HepG2 (cell line): ENCODE measurements at regions not wholly inside any gene's neighbourhood (a gene's known extent, or its start where the extent isn't known, plus 50 kb on each side); places are given as distances from the start of the nearest gene placed in this dataset.
A peak's percentile ranks its signal among the peaks of the same experiment; 100 is the strongest.

Experiments
- BCL6 ChIP-seq: IDR thresholded peaks from 2 replicates; pipeline ENCODE4 v1.6.1; 2016; ENCODE audit warnings: missing genetic modification reagents, missing compliant biosample characterization
- BORCS8-MEF2B ChIP-seq: sonication (generic); formaldehyde crosslinking; IDR thresholded peaks from 2 replicates; pipeline ENCODE4 v1.8.0; 2022; ENCODE audit warnings: mild to moderate bottlenecking, missing genetic modification reagents
- HOMEZ ChIP-seq: IDR thresholded peaks from 2 replicates; pipeline ENCODE4 v1.6.1; 2016; ENCODE audit warnings: low read depth
- MYC ChIP-seq: sonication (generic); formaldehyde crosslinking; IDR thresholded peaks from 2 replicates; pipeline ENCODE4 v1.9.0; 2021; ENCODE audit warnings: missing genetic modification reagents, borderline replicate concordance
- NR0B2 ChIP-seq: sonication (generic); formaldehyde crosslinking; IDR thresholded peaks from 2 replicates; pipeline ENCODE4 v1.4.0; 2020; ENCODE audit warnings: mild to moderate bottlenecking, missing genetic modification reagents
- PAWR ChIP-seq: sonication (generic); formaldehyde crosslinking; IDR thresholded peaks from 2 replicates; pipeline ENCODE4 v1.4.0; 2020; ENCODE audit warnings: missing genetic modification reagents, mild to moderate bottlenecking, borderline replicate concordance
- PBX2 ChIP-seq: IDR thresholded peaks from 2 replicates; pipeline ENCODE4 v1.6.1; 2016; ENCODE audit warnings: control low read depth
- PHF21A ChIP-seq: sonication (generic); formaldehyde crosslinking; IDR thresholded peaks from 2 replicates; pipeline ENCODE4 v1.5.0; 2020; ENCODE audit warnings: mild to moderate bottlenecking, missing genetic modification reagents
- PLRG1 ChIP-seq: fragments of 450-650 bp; conservative IDR thresholded peaks from 2 replicates; pipeline ENCODE4 v1.6.1; 2016
- ZBTB21 ChIP-seq: sonication (generic); formaldehyde crosslinking; IDR thresholded peaks from 2 replicates; pipeline ENCODE4 v1.4.0; 2020; ENCODE audit warnings: missing genetic modification reagents
- ZNF264 ChIP-seq: sonication (generic); formaldehyde crosslinking; IDR thresholded peaks from 2 replicates; pipeline ENCODE4 v1.4.0; 2020; ENCODE audit warnings: missing genetic modification reagents
- ZNF317 ChIP-seq: sonication (generic); formaldehyde crosslinking; IDR thresholded peaks from 2 replicates; pipeline ENCODE4 v1.5.0; 2020; ENCODE audit warnings: mild to moderate bottlenecking, missing genetic modification reagents
- ZNF331 ChIP-seq: sonication (generic); formaldehyde crosslinking; IDR thresholded peaks from 2 replicates; pipeline ENCODE4 v1.4.0; 2020; ENCODE audit warnings: missing genetic modification reagents
- ZNF446 ChIP-seq: sonication (generic); formaldehyde crosslinking; IDR thresholded peaks from 2 replicates; pipeline ENCODE4 v1.5.0; 2020; ENCODE audit warnings: mild to moderate bottlenecking, missing genetic modification reagents
- ZNF644 ChIP-seq: IDR thresholded peaks from 2 replicates; pipeline ENCODE4 v1.6.1; 2016; ENCODE audit warnings: low read depth
- ZNF883 ChIP-seq: sonication (generic); formaldehyde crosslinking; IDR thresholded peaks from 2 replicates; pipeline ENCODE4 v1.5.1; 2020; ENCODE audit warnings: mild to moderate bottlenecking, missing genetic modification reagents; ENCODE audit errors: not compliant biosample characterization
- TF ChIP-seq, protein P1 (sequence below): sonication (generic); formaldehyde crosslinking; IDR thresholded peaks from 2 replicates; pipeline ENCODE4 v1.5.0; 2020; ENCODE audit warnings: mild to moderate bottlenecking, missing genetic modification reagents, borderline replicate concordance
- TF ChIP-seq, protein P2 (sequence below): IDR thresholded peaks from 2 replicates; pipeline ENCODE4 v1.6.1; 2016; ENCODE audit warnings: low read depth, missing genetic modification reagents, missing compliant biosample characterization
- TF ChIP-seq, protein P3 (sequence below): IDR thresholded peaks from 2 replicates; pipeline ENCODE4 v1.6.1; 2012; ENCODE audit warnings: low read depth, low read length, improper control_type of control experiment

- TF ChIP-seq HOMEZ (CRISPR knock-in tag) (peak; percentile 83; the same call in 1 of the 2 replicates), PLRG1 (no peak), MYC (CRISPR knock-in tag) (peak; percentile 45; the same call in 1 of the 2 replicates), PHF21A (CRISPR knock-in tag) (no peak), ZNF317 (CRISPR knock-in tag) (peak; percentile 39; the same call in 1 of the 2 replicates), ZNF883 (no peak), PBX2 (CRISPR knock-in tag) (no peak), ZNF264 (CRISPR knock-in tag) (0 out of 2 replicates have a peak, but pooled peaks have one; percentile 20), ZNF644 (CRISPR knock-in tag) (peak; percentile 67), ZNF331 (CRISPR knock-in tag) (peak; percentile 94), ZNF446 (CRISPR knock-in tag) (no peak), BCL6 (CRISPR knock-in tag) (peak; percentile 49), ZBTB21 (CRISPR knock-in tag) (no peak), PAWR (CRISPR knock-in tag) (no peak), BORCS8-MEF2B (CRISPR knock-in tag) (no peak), NR0B2 (CRISPR knock-in tag) (no peak)
- TF ChIP-seq, protein P1, sequence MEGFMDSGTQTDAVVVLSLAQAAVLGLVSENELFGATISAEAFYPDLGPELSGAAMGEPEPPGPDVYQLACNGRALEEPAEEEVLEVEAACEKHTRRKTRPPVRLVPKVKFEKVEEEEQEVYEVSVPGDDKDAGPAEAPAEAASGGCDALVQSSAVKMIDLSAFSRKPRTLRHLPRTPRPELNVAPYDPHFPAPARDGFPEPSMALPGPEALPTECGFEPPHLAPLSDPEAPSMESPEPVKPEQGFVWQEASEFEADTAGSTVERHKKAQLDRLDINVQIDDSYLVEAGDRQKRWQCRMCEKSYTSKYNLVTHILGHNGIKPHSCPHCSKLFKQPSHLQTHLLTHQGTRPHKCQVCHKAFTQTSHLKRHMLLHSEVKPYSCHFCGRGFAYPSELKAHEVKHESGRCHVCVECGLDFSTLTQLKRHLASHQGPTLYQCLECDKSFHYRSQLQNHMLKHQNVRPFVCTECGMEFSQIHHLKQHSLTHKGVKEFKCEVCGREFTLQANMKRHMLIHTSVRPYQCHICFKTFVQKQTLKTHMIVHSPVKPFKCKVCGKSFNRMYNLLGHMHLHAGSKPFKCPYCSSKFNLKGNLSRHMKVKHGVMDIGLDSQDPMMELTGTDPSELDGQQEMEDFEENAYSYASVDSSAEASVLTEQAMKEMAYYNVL (CRISPR knock-in tag): peak; percentile 99
- TF ChIP-seq, protein P2, sequence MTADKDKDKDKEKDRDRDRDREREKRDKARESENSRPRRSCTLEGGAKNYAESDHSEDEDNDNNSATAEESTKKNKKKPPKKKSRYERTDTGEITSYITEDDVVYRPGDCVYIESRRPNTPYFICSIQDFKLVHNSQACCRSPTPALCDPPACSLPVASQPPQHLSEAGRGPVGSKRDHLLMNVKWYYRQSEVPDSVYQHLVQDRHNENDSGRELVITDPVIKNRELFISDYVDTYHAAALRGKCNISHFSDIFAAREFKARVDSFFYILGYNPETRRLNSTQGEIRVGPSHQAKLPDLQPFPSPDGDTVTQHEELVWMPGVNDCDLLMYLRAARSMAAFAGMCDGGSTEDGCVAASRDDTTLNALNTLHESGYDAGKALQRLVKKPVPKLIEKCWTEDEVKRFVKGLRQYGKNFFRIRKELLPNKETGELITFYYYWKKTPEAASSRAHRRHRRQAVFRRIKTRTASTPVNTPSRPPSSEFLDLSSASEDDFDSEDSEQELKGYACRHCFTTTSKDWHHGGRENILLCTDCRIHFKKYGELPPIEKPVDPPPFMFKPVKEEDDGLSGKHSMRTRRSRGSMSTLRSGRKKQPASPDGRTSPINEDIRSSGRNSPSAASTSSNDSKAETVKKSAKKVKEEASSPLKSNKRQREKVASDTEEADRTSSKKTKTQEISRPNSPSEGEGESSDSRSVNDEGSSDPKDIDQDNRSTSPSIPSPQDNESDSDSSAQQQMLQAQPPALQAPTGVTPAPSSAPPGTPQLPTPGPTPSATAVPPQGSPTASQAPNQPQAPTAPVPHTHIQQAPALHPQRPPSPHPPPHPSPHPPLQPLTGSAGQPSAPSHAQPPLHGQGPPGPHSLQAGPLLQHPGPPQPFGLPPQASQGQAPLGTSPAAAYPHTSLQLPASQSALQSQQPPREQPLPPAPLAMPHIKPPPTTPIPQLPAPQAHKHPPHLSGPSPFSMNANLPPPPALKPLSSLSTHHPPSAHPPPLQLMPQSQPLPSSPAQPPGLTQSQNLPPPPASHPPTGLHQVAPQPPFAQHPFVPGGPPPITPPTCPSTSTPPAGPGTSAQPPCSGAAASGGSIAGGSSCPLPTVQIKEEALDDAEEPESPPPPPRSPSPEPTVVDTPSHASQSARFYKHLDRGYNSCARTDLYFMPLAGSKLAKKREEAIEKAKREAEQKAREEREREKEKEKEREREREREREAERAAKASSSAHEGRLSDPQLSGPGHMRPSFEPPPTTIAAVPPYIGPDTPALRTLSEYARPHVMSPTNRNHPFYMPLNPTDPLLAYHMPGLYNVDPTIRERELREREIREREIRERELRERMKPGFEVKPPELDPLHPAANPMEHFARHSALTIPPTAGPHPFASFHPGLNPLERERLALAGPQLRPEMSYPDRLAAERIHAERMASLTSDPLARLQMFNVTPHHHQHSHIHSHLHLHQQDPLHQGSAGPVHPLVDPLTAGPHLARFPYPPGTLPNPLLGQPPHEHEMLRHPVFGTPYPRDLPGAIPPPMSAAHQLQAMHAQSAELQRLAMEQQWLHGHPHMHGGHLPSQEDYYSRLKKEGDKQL (CRISPR knock-in tag): no peak
- TF ChIP-seq, protein P3, sequence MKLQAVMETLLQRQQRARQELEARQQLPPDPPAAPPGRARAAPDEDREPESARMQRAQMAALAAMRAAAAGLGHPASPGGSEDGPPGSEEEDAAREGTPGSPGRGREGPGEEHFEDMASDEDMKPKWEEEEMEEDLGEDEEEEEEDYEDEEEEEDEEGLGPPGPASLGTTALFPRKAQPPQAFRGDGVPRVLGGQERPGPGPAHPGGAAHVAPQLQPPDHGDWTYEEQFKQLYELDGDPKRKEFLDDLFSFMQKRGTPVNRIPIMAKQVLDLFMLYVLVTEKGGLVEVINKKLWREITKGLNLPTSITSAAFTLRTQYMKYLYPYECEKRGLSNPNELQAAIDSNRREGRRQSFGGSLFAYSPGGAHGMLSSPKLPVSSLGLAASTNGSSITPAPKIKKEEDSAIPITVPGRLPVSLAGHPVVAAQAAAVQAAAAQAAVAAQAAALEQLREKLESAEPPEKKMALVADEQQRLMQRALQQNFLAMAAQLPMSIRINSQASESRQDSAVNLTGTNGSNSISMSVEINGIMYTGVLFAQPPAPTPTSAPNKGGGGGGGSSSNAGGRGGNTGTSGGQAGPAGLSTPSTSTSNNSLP: peak; percentile 34; the same call in 1 of the 2 replicates
Measured at GRCh38 chr1:59071289-59071688, 225.6 kb upstream of the FGGY start (continued).
